ENCODE measurements at regions not wholly inside any gene's neighbourhood (a gene's known extent, or its start where the extent isn't known, plus 50 kb on each side); places are given as distances from the start of the nearest gene placed in this dataset.
"Not testable (repeated sequence)": the region's sequence is repeated elsewhere in the genome, so short reads cannot be mapped to it uniquely, and the experiment has no call there.

DNA sequence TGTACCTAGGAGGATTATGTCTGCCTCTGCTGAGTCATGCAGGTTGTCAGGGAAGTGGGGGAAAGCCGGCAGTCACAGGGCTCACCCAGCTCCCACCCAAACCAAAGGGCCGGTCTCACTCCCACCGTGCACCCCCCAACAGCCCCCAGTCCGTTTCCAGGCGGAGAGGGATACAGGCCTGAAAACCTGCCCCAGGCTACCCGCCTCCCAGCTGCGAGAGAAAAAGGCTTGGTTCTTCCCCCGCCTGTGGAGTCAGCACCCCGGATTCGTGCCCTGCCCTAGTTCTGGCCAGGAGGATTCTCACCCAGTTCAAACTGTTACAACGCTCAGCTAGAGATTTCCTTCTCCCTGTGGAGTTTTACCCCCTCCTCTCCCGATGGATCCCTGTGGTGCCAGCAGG lies 323.6 kb upstream of the ZFP42 start:
- TF ChIP-seq, protein P1, sequence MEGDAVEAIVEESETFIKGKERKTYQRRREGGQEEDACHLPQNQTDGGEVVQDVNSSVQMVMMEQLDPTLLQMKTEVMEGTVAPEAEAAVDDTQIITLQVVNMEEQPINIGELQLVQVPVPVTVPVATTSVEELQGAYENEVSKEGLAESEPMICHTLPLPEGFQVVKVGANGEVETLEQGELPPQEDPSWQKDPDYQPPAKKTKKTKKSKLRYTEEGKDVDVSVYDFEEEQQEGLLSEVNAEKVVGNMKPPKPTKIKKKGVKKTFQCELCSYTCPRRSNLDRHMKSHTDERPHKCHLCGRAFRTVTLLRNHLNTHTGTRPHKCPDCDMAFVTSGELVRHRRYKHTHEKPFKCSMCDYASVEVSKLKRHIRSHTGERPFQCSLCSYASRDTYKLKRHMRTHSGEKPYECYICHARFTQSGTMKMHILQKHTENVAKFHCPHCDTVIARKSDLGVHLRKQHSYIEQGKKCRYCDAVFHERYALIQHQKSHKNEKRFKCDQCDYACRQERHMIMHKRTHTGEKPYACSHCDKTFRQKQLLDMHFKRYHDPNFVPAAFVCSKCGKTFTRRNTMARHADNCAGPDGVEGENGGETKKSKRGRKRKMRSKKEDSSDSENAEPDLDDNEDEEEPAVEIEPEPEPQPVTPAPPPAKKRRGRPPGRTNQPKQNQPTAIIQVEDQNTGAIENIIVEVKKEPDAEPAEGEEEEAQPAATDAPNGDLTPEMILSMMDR (IDR thresholded peaks at IDR 0.05): not testable (repeated sequence)
- TF ChIP-seq POLR2A (IDR thresholded peaks at IDR 0.05): not testable (repeated sequence)
